Gastroesophageal sphincter (tissue), 4 donors: ENCODE measurements at regions not wholly inside any gene's neighbourhood (a gene's known extent, or its start where the extent isn't known, plus 50 kb on each side); places are given as distances from the start of the nearest gene placed in this dataset.

Source experiments
- ATAC-seq: fragments of 150-250 bp; one replicate; pipeline ENCODE4 v1.9.1; 2016; ENCODE audit warnings: mild to moderate bottlenecking, moderate library complexity
- H3K27ac ChIP-seq, 4 donors: fragments of 200-600 bp; sonication (generic) in 3 of 4; 1 replicate in 3 of 4; 2 replicates in 1 of 4; pipeline ENCODE4 v1.5.1; 2016 to 2019
- H3K27me3 ChIP-seq: fragments of 200-600 bp; sonication (generic); one replicate; pipeline ENCODE4 v1.5.1; 2019
- H3K36me3 ChIP-seq, 2 donors: fragments of 200-600 bp; sonication (generic); one replicate each; pipeline ENCODE4 v1.5.1; 2019; ENCODE audit warnings: control low read depth in 1 of 2
- H3K4me1 ChIP-seq, 3 donors: fragments of 200-600 bp; sonication (generic); 1 replicate in 2 of 3; 2 replicates in 1 of 3; pipeline ENCODE4 v1.5.1; 2016 to 2019; ENCODE audit warnings: control low read depth in 2 of 3
- H3K4me3 ChIP-seq, 2 donors: fragments of 200-600 bp; sonication (generic); one replicate each; pipeline ENCODE4 v1.5.1; 2019; ENCODE audit warnings: mild to moderate bottlenecking in 1 of 2, moderate library complexity in 1 of 2
- H3K9me3 ChIP-seq, 3 donors: fragments of 200-600 bp; sonication (generic); one replicate each; pipeline ENCODE4 v1.5.1; 2017 to 2019; ENCODE audit warnings: control low read depth in 2 of 3
- EP300 ChIP-seq: sonication (generic); formaldehyde crosslinking; IDR thresholded peaks from one replicate; pipeline ENCODE4 v1.6.1; 2017; ENCODE audit warnings: antibody characterized with exemption, mild to moderate bottlenecking
- POLR2A ChIP-seq, 2 donors: fragments of 450-650 bp; IDR thresholded peaks; one replicate each; pipeline ENCODE4 v1.6.1; 2017; ENCODE audit warnings: antibody characterized with exemption in 2 of 2, mild to moderate bottlenecking in 2 of 2, moderate library complexity in 1 of 2
- POLR2AphosphoS5 ChIP-seq: sonication (generic); formaldehyde crosslinking; IDR thresholded peaks from one replicate; pipeline ENCODE4 v1.6.1; 2017; ENCODE audit warnings: antibody characterized with exemption
- WGBS, 2 donors: methylation state at CpG; one replicate each; pipeline ENCODE4 v1.1.5; 2018; ENCODE audit warnings: low coverage in 1 of 2; 5-methylcytosine and 5-hydroxymethylcytosine counted together
- TF ChIP-seq, protein P1 (sequence below), 4 experiments: fragments of 200-600 bp in 2 of 4; fragments of 450-650 bp in 2 of 4; sonication (generic) in 1 of 4; IDR thresholded peaks; one replicate each; pipeline ENCODE4 v1.5.1; 2017 to 2019; ENCODE audit warnings: antibody characterized with exemption in 4 of 4, mild to moderate bottlenecking in 2 of 4, moderate library complexity in 2 of 4

DNA sequence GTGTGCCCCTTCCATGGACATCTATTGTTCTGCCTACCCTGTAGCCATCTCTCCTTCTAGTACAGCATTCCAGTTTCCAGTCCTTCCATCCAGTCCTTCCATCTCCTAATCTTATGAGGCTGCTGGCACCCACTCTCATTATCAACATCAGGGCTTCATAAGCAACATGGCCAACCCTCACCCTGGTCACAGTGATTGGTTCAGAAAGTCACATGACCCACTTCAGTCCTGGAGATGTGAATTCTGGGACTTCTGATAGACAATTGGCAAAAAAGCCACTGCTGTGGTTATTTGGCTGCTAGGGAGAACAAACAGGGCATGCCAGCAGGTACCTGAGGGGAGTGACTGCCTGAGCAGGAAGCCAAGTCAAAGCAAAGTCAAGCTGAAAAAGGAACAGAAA, 164.7 kb upstream of the C16orf82 start:
- Histone ChIP-seq H3K4me3 (no peak overlapping the region), H3K4me1 (no peaks in the 10 kb centered on the region), H3K9me3 (no peaks in the 10 kb centered on the region), H3K27ac (no peak overlapping the region), H3K27me3 (no peaks in the 10 kb centered on the region), H3K36me3 (no peaks in the 10 kb centered on the region)
- ATAC-seq, result no peak
- TF ChIP-seq EP300 (no peak), POLR2AphosphoS5 (no peak), POLR2A (IDR thresholded peaks at IDR 0.05) (no peak)
- TF ChIP-seq, protein P1, sequence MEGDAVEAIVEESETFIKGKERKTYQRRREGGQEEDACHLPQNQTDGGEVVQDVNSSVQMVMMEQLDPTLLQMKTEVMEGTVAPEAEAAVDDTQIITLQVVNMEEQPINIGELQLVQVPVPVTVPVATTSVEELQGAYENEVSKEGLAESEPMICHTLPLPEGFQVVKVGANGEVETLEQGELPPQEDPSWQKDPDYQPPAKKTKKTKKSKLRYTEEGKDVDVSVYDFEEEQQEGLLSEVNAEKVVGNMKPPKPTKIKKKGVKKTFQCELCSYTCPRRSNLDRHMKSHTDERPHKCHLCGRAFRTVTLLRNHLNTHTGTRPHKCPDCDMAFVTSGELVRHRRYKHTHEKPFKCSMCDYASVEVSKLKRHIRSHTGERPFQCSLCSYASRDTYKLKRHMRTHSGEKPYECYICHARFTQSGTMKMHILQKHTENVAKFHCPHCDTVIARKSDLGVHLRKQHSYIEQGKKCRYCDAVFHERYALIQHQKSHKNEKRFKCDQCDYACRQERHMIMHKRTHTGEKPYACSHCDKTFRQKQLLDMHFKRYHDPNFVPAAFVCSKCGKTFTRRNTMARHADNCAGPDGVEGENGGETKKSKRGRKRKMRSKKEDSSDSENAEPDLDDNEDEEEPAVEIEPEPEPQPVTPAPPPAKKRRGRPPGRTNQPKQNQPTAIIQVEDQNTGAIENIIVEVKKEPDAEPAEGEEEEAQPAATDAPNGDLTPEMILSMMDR (IDR thresholded peaks at IDR 0.05), result no peak

DNA sequence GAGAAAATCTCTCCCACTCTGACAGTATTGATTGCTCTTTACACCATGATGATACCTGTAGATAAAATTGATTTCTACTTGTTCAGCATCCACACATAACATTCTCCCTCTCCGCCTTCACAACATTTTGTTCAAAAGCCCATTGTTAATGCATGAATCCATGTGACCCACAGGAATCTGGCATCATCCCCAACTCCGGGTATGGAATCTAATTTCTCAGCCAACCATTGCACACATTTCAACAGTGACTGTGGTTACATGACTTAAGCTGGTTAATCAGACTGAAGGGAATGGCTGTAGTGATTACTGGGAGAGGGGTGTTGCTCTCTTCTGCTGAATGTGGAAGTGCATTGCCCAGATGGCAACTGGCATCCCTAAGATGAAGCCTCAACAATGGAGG, 161.4 kb upstream of the C16orf82 start:
- ATAC-seq, result no peak
- H3K27ac ChIP-seq, result no peak overlapping the region
- H3K27me3 ChIP-seq, result no peaks in the 10 kb centered on the region
- no peak overlapping the region for H3K4me3 ChIP-seq
- H3K36me3 ChIP-seq, result no peaks in the 10 kb centered on the region
- no peaks in the 10 kb centered on the region for H3K9me3 ChIP-seq
- TF ChIP-seq EP300 (no peak), POLR2AphosphoS5 (no peak), POLR2A (IDR thresholded peaks at IDR 0.05) (no peak)
- TF ChIP-seq, protein P1 (IDR thresholded peaks at IDR 0.05), result no peak
- no peaks in the 10 kb centered on the region for H3K4me1 ChIP-seq
- 58 to 61% methylated on average over 2 of the region's 2 CpGs for WGBS, 2 donors

DNA sequence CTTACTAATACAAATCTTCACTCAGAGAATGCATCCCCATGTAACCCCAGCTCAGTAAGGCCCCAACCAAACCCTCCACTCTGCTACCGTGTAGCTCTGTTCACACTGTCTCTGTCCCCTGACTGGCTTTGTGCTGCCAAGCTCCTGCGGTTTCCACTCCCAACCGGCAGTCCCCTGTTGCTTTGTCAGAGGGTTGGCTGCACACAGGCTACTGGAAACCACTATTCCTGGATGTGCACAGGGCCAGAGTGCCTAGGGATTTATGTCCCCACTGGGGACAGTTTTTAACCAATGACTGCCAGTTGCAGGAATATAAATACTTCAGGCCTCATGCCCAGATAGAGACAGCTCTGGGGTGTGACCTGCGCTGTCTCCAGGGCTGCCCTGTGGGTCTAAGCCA, 157.1 kb upstream of the C16orf82 start:
- Histone ChIP-seq H3K27ac (no peak overlapping the region), H3K4me3 (no peak overlapping the region), H3K9me3 (no peaks in the 10 kb centered on the region), H3K4me1 (no peaks in the 10 kb centered on the region), H3K36me3 (no peaks in the 10 kb centered on the region), H3K27me3 (no peaks in the 10 kb centered on the region)
- no peak for ATAC-seq
- 54% methylated on average over 2 of the region's 4 CpGs; no CpG with 5 or more reads in 1 of the 2 donors for WGBS, 2 donors
- TF ChIP-seq POLR2AphosphoS5 (no peak), EP300 (no peak), POLR2A (IDR thresholded peaks at IDR 0.05) (no peak)
- TF ChIP-seq, protein P1 (IDR thresholded peaks at IDR 0.05), result no peak

DNA sequence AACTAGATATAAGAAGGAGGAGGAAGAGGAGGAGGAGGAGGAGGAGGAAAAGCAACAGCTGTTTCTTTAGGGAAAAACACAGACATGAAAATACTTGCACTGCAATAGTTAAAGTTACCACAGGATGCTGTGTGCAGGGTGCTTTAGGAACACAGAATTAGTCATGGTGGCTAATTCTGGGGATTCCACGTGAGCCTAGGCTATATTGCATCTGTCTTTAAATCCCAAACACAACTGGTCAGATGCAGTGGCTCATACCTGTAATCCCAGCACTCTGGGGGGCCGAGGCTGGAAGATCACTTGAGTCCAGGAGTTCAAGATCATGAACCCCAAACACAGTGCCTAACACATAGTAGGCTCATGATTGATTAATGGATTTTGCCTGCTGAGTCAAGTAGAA, 155.3 kb upstream of the C16orf82 start:
- Histone ChIP-seq H3K9me3 (no peaks in the 10 kb centered on the region), H3K4me3 (no peak overlapping the region), H3K4me1 (no peaks in the 10 kb centered on the region), H3K27ac (no peak overlapping the region), H3K36me3 (no peaks in the 10 kb centered on the region), H3K27me3 (no peaks in the 10 kb centered on the region)
- WGBS, 2 donors, result 45 to 100% methylated on average over 1 to 2 of the region's 2 CpGs
- TF ChIP-seq, protein P1 (IDR thresholded peaks at IDR 0.05), result no peak
- no peak for TF ChIP-seq EP300
- TF ChIP-seq POLR2A (IDR thresholded peaks at IDR 0.05), result no peak
- TF ChIP-seq POLR2AphosphoS5, result no peak
- no peak for ATAC-seq

DNA sequence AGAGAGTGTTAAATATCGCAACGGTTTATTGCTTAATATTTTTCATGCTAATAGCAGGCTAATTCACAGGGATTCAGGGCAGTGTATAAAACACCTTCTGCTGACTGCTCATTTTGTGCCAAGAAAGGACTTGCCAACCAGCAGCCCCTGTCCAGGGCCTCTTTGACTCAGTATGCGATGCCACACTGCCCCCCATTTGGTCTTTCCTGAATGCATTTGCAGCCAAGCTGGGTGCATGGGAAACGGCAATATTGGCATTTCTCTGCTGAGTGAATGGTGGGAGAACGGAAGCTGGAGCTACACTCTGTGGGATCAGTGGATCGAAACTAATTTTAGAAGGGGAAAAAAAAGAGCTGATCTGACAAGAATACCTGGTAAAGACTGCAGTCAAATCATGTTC, 152.9 kb upstream of the C16orf82 start:
- no peak for TF ChIP-seq POLR2A (IDR thresholded peaks at IDR 0.05)
- TF ChIP-seq EP300, result no peak
- TF ChIP-seq POLR2AphosphoS5, result no peak
- TF ChIP-seq, protein P1 (IDR thresholded peaks at IDR 0.05), result no peak
- no peak overlapping the region for H3K27ac ChIP-seq
- ATAC-seq, result no peak
- H3K27me3 ChIP-seq, result no peaks in the 10 kb centered on the region
- no peaks in the 10 kb centered on the region for H3K36me3 ChIP-seq
- WGBS, 2 donors, result 71 to 78% methylated on average over 1 to 5 of the region's 6 CpGs
- H3K9me3 ChIP-seq, result no peaks in the 10 kb centered on the region
- no peaks in the 10 kb centered on the region for H3K4me1 ChIP-seq
- H3K4me3 ChIP-seq, result no peak overlapping the region
